Ovary (tissue), 7 donors: ENCODE measurements at regions not wholly inside any gene's neighbourhood (a gene's known extent, or its start where the extent isn't known, plus 50 kb on each side); places are given as distances from the start of the nearest gene placed in this dataset.

Source experiments
- DNase-seq, 5 donors: peaks; one replicate each; pipeline ENCODE4 v3.0.0-alpha.2; 2019 to 2020
- H3K27ac ChIP-seq, 2 donors: fragments of 200-600 bp; one replicate each; pipeline versions ENCODE4 v1.5.1 to v1.8.0; 2019 to 2022
- H3K27me3 ChIP-seq: fragments of 200-600 bp; one replicate; pipeline ENCODE4 v1.8.0; 2022
- H3K36me3 ChIP-seq: fragments of 200-600 bp; sonication (generic); one replicate; pipeline ENCODE4 v1.5.1; 2019
- H3K4me1 ChIP-seq: one replicate; pipeline ENCODE4 v1.8.1; 2013; ENCODE audit warnings: mild to moderate bottlenecking, moderate library complexity; ENCODE audit not compliant: insufficient read depth
- H3K4me3 ChIP-seq: fragments of 200-600 bp; sonication (generic); one replicate; pipeline ENCODE4 v1.5.1; 2017
- H3K9me3 ChIP-seq, 2 donors: fragments of 200-600 bp in 1 of 2; sonication (generic) in 1 of 2; one replicate each; pipeline versions ENCODE4 v1.5.1 to v1.8.1; 2013 to 2019; ENCODE audit warnings: mild to moderate bottlenecking in 1 of 2, moderate library complexity in 1 of 2
- EP300 ChIP-seq: sonication (generic); formaldehyde crosslinking; IDR thresholded peaks from one replicate; pipeline ENCODE4 v1.6.1; 2017; ENCODE audit warnings: antibody characterized with exemption
- POLR2A ChIP-seq: fragments of 450-650 bp; IDR thresholded peaks from one replicate; pipeline ENCODE4 v1.6.1; 2017; ENCODE audit warnings: antibody characterized with exemption, mild to moderate bottlenecking, moderate library complexity
- WGBS, 3 donors: extraction: QIAGEN DNeasy Blood & Tissue Kit in 1 of 3; methylation state at CpG; one replicate each; pipeline versions ENCODE4 v1.1.5 to v1.1.7; 2013 to 2017; 5-methylcytosine and 5-hydroxymethylcytosine counted together
- intact Hi-C, 4 donors: fragments of 100-400 bp; cut with DNase I; formaldehyde crosslinking; loops; one replicate each; pipeline versions ENCODE4 v1.11.0 to v1.15.1; 2022 to 2023
- TF ChIP-seq, protein P1 (sequence below), 3 donors: fragments of 450-650 bp in 2 of 3; fragments of 200-600 bp in 1 of 3; IDR thresholded peaks; one replicate each; pipeline versions ENCODE4 v1.5.1 to v1.8.0; 2016 to 2022; ENCODE audit warnings: antibody characterized with exemption in 3 of 3, mild to moderate bottlenecking in 1 of 3
- donor health status: DM: no; HTN: no; CAD: no; lungs with moderate emphysema.
- donor health status: DM: no; HTN: no; CAD: no.
- donor health status: Bipolar disorder and iron deficiency.
- donor health status: DM: no; HTN: no; CAD: no.
- donor health status: DM: yes; HTN: yes; CAD: no.

- TF ChIP-seq, protein P1, sequence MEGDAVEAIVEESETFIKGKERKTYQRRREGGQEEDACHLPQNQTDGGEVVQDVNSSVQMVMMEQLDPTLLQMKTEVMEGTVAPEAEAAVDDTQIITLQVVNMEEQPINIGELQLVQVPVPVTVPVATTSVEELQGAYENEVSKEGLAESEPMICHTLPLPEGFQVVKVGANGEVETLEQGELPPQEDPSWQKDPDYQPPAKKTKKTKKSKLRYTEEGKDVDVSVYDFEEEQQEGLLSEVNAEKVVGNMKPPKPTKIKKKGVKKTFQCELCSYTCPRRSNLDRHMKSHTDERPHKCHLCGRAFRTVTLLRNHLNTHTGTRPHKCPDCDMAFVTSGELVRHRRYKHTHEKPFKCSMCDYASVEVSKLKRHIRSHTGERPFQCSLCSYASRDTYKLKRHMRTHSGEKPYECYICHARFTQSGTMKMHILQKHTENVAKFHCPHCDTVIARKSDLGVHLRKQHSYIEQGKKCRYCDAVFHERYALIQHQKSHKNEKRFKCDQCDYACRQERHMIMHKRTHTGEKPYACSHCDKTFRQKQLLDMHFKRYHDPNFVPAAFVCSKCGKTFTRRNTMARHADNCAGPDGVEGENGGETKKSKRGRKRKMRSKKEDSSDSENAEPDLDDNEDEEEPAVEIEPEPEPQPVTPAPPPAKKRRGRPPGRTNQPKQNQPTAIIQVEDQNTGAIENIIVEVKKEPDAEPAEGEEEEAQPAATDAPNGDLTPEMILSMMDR (IDR thresholded peaks at IDR 0.05): no peak
- TF ChIP-seq POLR2A (no peak), EP300 (no peak)
- Histone ChIP-seq H3K36me3 (no peaks in the 10 kb centered on the region), H3K9me3 (peaks cover 0 to 4% of the 10 kb centered on the region in 2 donors), H3K4me3 (no peak overlapping the region), H3K4me1 (peaks cover 1% of the 10 kb centered on the region), H3K27ac (no peak overlapping the region), H3K27me3 (no peaks in the 10 kb centered on the region)
- intact Hi-C loops: no loop called here
- 89% methylated on average over 8 of the region's 8 CpGs for WGBS, 3 donors
- no peak for DNase-seq
Measured at GRCh38 chr2:7766088-7766722, 849.0 kb downstream of the RNF144A start.

GRCh38 chr2:7766978-7767565 lies 849.9 kb downstream of the RNF144A start:
- TF ChIP-seq EP300 (no peak), POLR2A (no peak)
- TF ChIP-seq, protein P1 (IDR thresholded peaks at IDR 0.05): no peak
- intact Hi-C loops: no loop called here
- Histone ChIP-seq H3K27ac (no peak overlapping the region), H3K4me1 (peaks cover 1% of the 10 kb centered on the region), H3K9me3 (peaks cover 0 to 4% of the 10 kb centered on the region in 2 donors), H3K27me3 (no peaks in the 10 kb centered on the region), H3K36me3 (no peaks in the 10 kb centered on the region), H3K4me3 (no peak overlapping the region)
- no peak for DNase-seq
- WGBS, 3 donors: 92 to 97% (median 96%) methylated on average over 26 of the region's 26 CpGs

DNA sequence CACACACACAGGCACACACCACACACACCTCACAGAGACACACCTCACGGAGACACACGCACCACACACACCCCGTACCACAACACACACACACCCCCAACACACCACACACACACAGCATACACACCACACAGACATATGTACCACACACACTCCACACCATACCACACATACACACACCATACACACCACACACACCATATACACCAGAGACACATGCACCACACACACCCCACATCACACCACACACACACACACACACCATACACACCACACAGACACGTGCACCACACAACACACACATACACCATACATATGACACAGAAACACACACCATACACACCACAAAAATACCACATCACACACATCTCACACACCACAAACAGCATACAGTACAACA lies 850.7 kb downstream of the RNF144A start:
- TF ChIP-seq, protein P1 (IDR thresholded peaks at IDR 0.05): no peak
- TF ChIP-seq POLR2A (no peak), EP300 (no peak)
- peaks cover 1% of the 10 kb centered on the region for H3K4me1 ChIP-seq
- H3K27me3 ChIP-seq: no peaks in the 10 kb centered on the region
- no peaks in the 10 kb centered on the region for H3K36me3 ChIP-seq
- H3K27ac ChIP-seq: no peak overlapping the region
- DNase-seq: no peak
- 94 to 96% (median 95%) methylated on average over 4 of the region's 4 CpGs for WGBS, 3 donors
- H3K4me3 ChIP-seq: no peak overlapping the region
- intact Hi-C loops: no loop called here
- peaks cover 0 to 4% of the 10 kb centered on the region in 2 donors for H3K9me3 ChIP-seq

- H3K4me3 ChIP-seq: no peak overlapping the region
- no peaks in the 10 kb centered on the region for H3K9me3 ChIP-seq
- TF ChIP-seq POLR2A (no peak), EP300 (no peak)
- TF ChIP-seq, protein P1 (IDR thresholded peaks at IDR 0.05): no peak
- no peak for DNase-seq
- 95 to 97% (median 96%) methylated on average over 5 of the region's 5 CpGs for WGBS, 3 donors
- H3K27ac ChIP-seq: no peak overlapping the region
- no peaks in the 10 kb centered on the region for H3K27me3 ChIP-seq
- intact Hi-C loops: loop anchor here in 1 of 4 donors (2.0 kb wide), 1 partner anchor 47 kb away; no protein-coding TSS in a partner anchor
- peaks cover 1% of the 10 kb centered on the region for H3K4me1 ChIP-seq
- H3K36me3 ChIP-seq: no peaks in the 10 kb centered on the region
Measured at GRCh38 chr2:7771781-7772180, 854.6 kb downstream of the RNF144A start.
